ENCODE measurements at regions not wholly inside any gene's neighbourhood (a gene's known extent, or its start where the extent isn't known, plus 50 kb on each side); places are given as distances from the start of the nearest gene placed in this dataset.

- DNase-seq: no peak
Measured at GRCh38 chr19:30719189-30719998, 347.2 kb downstream of the ZNF536 start.

- no peak for DNase-seq
Measured at GRCh38 chr19:30718707-30719106, 346.5 kb downstream of the ZNF536 start.

DNA sequence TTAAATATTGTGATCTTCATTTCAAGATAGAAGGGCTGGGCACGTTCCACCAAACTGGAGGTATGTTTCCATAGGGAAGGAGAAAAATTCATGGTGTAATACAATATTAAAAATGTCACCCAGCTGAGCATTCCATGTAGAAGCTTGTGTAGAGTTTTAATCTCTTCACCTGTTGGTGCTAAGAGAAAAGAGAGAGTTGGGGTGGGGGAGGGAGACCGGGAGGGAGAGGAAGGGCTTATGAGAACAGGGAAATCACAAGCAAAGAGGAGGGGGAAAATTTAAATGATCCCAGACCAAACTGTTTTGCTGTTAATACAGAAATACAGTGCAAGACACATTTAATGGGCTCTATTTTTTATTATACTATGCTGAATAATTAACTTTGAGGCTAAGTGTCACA lies 345.8 kb downstream of the ZNF536 start:
- DNase-seq: no peak

DNA sequence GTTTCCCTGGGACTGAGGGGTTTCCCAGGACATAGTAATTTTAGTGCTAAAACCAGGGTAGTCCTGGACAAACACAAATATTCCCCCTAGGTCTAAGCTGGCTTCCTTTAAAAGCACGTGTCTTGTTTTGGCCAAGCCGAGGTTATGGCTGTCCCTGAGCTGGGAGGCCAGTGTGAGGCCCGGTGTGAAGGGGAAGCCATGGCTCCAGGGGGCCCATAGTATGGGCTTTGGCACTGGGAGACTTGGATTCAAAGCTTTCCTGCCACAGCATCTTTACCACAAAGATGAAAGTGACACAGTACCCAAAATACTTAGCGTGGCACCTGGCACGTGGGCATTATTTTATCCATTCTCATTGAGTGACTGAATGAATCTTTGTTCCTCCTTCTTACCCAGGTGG lies 345.2 kb downstream of the ZNF536 start:
- no peak for DNase-seq

DNA sequence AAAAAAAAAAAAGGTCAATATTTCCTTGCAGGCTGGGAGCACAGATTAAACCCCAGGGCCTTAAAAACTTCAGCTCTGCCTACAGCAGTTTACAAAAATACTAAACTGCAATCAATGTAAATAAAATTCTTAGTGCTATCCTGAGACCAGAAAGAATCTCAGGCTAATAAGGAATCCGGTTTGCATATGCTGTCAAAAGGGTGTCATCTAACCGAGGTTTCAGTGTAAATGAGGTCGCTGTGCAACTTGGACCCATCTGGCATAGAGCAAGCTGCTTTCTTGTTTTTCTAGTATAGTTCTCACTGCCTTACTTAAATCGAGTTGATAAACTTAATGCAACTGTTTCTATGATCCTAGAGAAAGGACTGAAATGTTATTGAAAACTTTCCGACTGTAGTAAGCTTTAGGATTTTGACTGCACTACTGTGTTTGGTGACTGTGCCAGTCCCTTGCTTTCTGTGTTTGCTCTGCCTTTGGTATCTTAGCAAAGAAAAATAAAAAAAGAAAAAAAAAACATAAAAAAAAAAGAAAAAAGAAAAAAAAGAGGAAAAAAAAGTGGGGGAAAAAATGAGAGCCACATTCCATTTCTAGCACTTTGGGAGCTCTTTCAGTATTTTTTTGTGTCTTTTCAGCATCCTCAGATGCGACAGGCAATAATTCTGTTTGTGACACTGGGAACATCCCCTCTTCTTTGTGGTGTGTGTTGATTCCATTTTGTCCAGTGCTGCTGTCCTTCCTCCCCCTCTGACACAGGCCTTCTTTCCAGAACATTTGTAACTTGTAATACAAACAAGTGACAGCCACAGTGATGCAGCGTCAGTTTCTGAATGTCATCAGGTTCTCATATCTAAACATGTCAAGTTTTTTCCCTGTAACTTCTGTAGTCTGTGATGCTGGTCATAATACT lies 340.5 kb downstream of the ZNF536 start:
- no peak for DNase-seq

DNA sequence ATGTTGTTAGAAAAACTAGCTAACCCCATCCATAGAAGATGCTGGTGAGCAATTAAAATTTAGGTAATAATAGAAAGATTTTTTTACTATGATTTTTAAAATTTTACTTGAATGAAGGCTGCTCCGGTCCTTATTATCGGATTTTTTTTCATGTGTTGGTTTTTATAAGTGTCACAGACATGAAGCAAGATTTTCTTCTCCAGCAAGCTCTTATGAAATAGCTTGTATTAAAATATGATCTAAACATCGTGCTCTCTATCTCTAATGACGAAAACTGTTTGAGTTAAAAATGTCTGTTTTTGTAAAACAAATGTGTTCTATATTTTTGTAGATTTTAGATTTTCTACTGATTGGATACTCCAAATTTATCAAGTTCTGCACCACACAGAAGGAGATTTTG lies 339.6 kb downstream of the ZNF536 start:
- DNase-seq: no peak

DNA sequence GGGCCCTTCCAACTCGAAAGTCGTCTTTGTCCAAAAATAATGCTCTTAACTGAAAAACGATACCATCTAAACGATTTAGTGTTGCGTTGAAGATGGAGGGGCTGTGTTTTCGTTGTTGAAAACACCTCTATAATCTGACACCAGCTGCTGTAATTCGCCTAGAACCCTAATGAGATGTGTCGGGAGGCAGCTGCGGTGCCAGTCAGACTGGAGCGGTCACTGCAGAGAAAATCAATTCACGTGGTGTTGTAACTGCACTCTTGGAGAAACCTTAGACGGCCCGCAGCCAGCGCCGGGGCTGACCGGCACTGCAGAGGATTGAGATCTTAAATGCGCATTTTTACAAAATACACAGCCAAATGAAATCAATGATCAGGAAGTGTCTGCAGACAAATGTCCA lies 339.1 kb downstream of the ZNF536 start:
- no peak for DNase-seq

- DNase-seq: no peak
Measured at GRCh38 chr19:30710721-30711120, 338.5 kb downstream of the ZNF536 start.

DNA sequence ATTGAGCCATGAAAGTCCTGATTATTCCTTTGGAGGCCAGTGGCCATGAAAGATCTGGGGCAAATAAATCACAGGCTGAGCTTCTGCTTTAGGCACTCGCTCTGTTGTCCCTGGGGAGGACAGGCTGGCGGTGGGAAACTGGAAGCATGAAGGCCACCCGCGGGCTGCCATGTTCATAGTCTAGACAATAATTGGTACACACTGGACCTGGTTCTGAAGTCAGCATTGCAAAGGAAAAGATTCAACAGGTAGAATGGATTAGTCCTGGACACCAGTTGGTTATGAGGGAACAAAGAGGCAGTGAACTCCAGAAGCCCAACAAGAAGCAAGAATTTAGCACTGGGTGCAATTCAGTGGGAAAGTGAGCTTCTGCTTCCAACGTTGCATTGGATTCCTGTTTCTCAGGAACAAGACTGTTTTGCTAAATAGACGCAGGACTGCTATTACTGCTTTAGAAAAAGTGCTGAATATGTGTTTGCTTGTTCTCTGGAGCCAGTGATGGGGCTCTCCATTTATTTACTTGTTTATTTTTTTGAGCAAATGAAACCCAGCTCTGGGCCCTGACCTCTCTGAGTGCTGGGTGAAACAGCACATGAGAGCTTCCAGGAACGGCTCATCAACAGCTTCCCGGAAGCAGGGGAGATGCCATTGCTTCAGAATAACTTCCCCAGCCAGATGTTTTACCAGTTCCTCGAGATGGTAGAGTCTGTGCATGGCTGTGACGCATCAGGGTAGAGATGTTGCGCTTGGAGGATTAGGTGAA lies 336.4 kb downstream of the ZNF536 start:
- DNase-seq: no peak

GRCh38 chr19:30704771-30705330 lies 332.7 kb downstream of the ZNF536 start:
- no peak for DNase-seq

DNA sequence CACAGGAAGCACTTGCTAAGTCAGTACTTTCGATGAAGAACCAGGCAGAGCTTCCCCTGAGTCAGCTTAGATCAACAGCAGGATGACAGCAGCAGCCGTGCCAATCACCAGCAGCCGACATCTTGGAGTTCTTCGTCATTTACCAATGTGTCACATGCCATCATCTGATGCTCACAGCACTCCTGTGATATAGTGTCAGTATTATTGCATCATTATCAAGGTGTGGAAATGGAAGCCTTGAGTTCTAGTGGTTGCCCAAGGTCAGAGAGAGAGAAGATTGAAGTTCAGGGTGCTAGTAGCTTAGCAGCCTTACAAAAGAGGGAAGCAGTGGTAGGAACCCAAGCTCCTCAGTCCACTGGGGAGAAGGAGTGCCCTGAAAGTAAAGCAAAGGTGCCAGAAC lies 331.5 kb downstream of the ZNF536 start:
- DNase-seq: no peak

GRCh38 chr19:30701178-30701577 lies 329.0 kb downstream of the ZNF536 start:
- no peak for DNase-seq

GRCh38 chr19:30699871-30700280 lies 327.7 kb downstream of the ZNF536 start:
- DNase-seq: no peak

GRCh38 chr19:30696514-30696913 lies 324.3 kb downstream of the ZNF536 start:
- DNase-seq: no peak

GRCh38 chr19:30695171-30695875 lies 323.1 kb downstream of the ZNF536 start:
- no peak for DNase-seq

GRCh38 chr19:30694156-30694755 lies 322.1 kb downstream of the ZNF536 start:
- DNase-seq: no peak

DNA sequence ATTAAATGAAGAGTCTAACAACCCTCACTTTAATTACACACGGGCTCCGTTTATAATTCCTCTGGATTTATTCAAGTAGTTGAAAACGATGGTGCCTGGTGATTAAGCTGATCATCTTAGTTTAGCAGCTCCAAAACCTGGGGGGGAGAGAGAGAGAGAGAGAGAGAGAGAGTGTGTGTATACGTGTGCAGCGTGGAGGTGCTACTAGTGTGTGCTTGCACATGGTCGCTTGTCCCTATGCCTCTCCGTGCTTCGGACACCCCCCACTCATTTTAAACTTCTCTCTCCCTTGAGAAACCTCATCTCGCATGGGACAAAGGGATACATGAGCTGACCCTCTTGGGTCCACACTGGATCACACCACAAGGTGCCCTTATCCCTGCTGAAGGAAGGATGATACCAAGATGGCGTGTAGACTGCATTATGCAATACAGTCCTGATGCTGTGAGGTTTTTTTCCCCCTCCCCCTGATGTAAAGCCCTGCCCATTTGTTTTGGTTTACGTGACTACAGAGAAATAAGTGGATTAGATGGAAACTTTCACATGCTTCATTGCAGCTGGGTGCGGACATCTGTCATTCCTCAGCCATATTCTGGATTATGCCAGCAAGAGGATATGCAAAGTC lies 320.8 kb downstream of the ZNF536 start:
- DNase-seq: no peak

- DNase-seq: no peak
Measured at GRCh38 chr19:30692181-30692811, 320.1 kb downstream of the ZNF536 start.

DNA sequence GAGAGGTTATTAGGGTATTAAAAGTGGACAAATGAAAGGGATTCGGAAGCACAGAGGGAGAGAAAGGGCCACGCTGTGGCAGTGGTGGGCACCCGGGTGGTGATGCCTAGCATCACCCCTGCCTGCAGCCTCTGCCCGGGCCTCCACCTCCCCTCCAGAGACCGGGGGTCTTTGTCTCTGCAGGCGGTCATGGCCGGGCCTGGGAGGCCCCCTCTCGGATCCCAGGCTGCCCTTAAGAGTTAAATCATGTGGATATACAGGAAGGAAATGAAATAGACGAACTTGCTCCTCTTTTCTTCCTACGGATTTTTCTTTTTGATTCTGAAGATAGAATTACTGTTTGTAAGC lies 319.6 kb downstream of the ZNF536 start:
- no peak for DNase-seq

DNA sequence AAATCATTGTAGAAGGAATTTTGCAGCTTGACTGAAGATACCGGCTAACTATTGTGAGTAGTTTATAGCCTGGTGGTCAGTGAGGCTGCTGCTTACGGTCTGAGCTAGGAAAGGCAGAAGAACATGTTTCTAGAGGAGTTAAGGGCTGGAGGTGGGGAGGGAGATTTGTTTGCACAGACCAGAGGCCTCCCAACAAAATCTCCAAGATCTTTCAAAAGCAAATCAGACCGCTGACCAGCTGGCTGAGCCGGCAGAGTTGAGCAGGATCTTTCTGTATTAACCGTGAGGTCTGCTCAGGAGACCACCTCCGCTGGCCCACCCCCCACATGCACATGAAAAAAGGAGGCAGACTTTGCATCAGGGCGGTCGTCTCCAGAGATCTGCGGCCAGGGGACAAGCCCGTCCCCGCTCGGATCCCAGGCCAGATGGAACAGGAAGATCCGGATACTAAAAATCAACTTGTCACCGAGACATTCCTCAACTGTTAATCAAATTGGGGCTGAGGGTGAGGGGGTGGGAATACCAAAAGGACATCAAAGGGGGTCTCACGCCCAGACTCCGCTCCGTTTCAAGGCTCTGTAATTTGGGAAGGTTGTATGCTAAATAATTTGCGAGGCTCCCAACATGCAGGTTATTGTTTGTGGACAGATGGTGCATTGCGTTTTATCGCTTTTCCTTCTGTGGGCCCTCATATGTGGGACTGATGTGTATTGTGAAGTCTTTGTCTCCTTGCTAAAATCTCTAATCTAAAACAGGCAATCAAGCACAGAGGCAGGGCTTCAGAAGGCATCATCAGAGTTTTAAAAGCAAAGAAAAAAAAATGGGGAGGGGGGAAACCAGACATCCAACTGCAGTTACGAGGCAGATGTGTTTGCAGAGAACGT lies 319.0 kb downstream of the ZNF536 start:
- no peak for DNase-seq
